Smooth muscle cell (in vitro differentiated cells): ENCODE measurements at regions not wholly inside any gene's neighbourhood (a gene's known extent, or its start where the extent isn't known, plus 50 kb on each side); places are given as distances from the start of the nearest gene placed in this dataset.

Experiments
- DNase-seq: peaks from one replicate; lab custom pipeline; 2025; ENCODE audit not compliant: unreplicated experiment; lab: John Stamatoyannopoulos, UW
- H2AFZ ChIP-seq: fragments of 200-600 bp; sonication (generic); 2 replicates; pipeline ENCODE4 v1.6.0; 2016; ENCODE audit warnings: antibody characterized with exemption, low read depth, mild to moderate bottlenecking
- H3F3A ChIP-seq: fragments of 200-600 bp; sonication (generic); 2 replicates; pipeline ENCODE4 v1.6.0; 2017; ENCODE audit warnings: antibody characterized with exemption, low read depth
- H3K27ac ChIP-seq: fragments of 200-600 bp; sonication (generic); 2 replicates; pipeline ENCODE4 v1.5.1; 2016; ENCODE audit warnings: low read depth, mild to moderate bottlenecking
- H3K27me3 ChIP-seq: fragments of 200-600 bp; sonication (generic); 2 replicates; pipeline ENCODE4 v1.6.1; 2016; ENCODE audit warnings: low read depth, mild to moderate bottlenecking
- H3K36me3 ChIP-seq: fragments of 200-600 bp; sonication (generic); 2 replicates; pipeline ENCODE4 v1.5.1; 2016; ENCODE audit warnings: low read depth
- H3K4me1 ChIP-seq: fragments of 200-600 bp; sonication (generic); 2 replicates; pipeline ENCODE4 v1.5.1; 2016; ENCODE audit warnings: low read depth
- H3K4me2 ChIP-seq: fragments of 200-600 bp; sonication (generic); 2 replicates; pipeline ENCODE4 v1.6.0; 2016; ENCODE audit warnings: mild to moderate bottlenecking
- H3K4me3 ChIP-seq: fragments of 200-600 bp; sonication (generic); 2 replicates; pipeline ENCODE4 v1.5.1; 2016; ENCODE audit warnings: mild to moderate bottlenecking
- H3K79me2 ChIP-seq: fragments of 200-600 bp; sonication (generic); 2 replicates; pipeline ENCODE4 v1.6.0; 2016; ENCODE audit warnings: low read depth, mild to moderate bottlenecking
- H3K9ac ChIP-seq: fragments of 200-600 bp; sonication (generic); 2 replicates; pipeline ENCODE4 v1.6.0; 2016; ENCODE audit warnings: low read depth
- H3K9me3 ChIP-seq: fragments of 200-600 bp; sonication (generic); replicated peaks from 2 replicates; pipeline ENCODE4 v1.5.1; 2016; ENCODE audit warnings: low read depth
- H4K20me1 ChIP-seq: fragments of 200-600 bp; sonication (generic); 2 replicates; pipeline ENCODE4 v1.6.0; 2016; ENCODE audit warnings: low read depth
- WGBS: methylation state at CpG from one replicate; pipeline ENCODE4 v1.1.7; 2016; ENCODE audit warnings: low lambda C conversion rate; 5-methylcytosine and 5-hydroxymethylcytosine counted together
- TF ChIP-seq, protein P1 (sequence below): fragments of 200-600 bp; sonication (generic); IDR thresholded peaks from 2 replicates; pipeline ENCODE4 v1.5.1; 2017; ENCODE audit warnings: borderline replicate concordance, mild to moderate bottlenecking, antibody characterized with exemption; ENCODE audit not compliant: insufficient read depth, poor library complexity, severe bottlenecking

DNA sequence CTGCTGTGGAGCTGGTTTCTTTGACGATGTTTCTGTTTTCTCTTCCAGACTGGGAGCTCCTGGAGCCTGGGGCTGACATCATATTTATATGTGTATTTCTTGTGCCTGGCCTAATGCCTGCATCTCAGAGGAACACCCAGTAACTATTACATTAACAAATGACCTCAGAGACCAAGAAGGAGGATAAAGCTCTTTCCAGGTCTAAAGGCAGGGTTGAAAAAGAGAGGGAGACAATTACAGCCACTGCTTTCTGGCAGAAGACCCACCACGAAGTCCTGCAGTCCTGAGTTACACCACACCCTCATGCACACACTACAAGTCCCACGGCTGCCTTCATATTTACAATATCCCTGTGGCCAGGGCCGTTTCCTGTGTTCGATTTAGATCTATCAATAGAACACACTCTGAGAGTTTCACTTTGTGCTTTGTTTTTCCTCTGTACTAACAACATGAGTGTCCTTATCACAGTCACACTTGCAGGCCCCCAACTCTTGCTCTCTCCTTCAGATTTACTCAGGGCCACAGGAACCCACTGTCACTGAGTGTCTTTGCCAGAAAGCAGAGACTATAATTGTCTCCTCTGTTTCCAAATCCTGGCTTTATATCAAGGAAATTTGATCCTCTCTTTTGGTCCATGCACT lies 535.5 kb downstream of the MID1IP1 start:
- TF ChIP-seq, protein P1, sequence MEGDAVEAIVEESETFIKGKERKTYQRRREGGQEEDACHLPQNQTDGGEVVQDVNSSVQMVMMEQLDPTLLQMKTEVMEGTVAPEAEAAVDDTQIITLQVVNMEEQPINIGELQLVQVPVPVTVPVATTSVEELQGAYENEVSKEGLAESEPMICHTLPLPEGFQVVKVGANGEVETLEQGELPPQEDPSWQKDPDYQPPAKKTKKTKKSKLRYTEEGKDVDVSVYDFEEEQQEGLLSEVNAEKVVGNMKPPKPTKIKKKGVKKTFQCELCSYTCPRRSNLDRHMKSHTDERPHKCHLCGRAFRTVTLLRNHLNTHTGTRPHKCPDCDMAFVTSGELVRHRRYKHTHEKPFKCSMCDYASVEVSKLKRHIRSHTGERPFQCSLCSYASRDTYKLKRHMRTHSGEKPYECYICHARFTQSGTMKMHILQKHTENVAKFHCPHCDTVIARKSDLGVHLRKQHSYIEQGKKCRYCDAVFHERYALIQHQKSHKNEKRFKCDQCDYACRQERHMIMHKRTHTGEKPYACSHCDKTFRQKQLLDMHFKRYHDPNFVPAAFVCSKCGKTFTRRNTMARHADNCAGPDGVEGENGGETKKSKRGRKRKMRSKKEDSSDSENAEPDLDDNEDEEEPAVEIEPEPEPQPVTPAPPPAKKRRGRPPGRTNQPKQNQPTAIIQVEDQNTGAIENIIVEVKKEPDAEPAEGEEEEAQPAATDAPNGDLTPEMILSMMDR: no peak
- 50% methylated on average over 5 of the region's 5 CpGs for WGBS
- Histone ChIP-seq H3K9me3 (no peaks in the 10 kb centered on the region), H4K20me1 (no peaks in the 10 kb centered on the region), H3K4me3 (no peak overlapping the region), H3K9ac (no peak overlapping the region), H3K27ac (no peak overlapping the region), H3K4me2 (no peak overlapping the region), H3K27me3 (no peaks in the 10 kb centered on the region), H3K36me3 (no peaks in the 10 kb centered on the region), H3F3A (no peaks in the 10 kb centered on the region), H2AFZ (no peak overlapping the region), H3K4me1 (no peaks in the 10 kb centered on the region), H3K79me2 (no peaks in the 10 kb centered on the region)
- DNase-seq: no peak

DNA sequence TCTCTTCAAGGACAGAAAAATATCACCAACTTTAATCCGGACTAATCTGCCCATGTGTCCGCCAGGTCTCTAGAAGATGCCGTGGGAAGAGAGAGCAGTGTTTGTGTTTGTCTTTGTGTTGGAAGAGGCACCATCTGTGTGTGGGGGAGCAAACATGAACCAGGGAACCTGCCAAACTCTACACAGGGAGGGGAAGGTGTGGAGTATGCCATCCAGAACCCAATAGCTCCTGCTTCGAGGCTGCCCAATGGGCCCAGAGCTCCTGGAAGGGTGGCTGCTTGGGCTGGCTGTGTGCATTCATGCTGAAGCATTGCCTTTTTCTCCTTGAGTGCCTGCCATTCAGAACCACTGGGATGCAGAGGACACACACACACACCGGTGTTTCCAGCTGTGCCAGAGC lies 536.2 kb downstream of the MID1IP1 start:
- Histone ChIP-seq H3K4me2 (no peak overlapping the region), H3K9me3 (no peaks in the 10 kb centered on the region), H3K27me3 (no peaks in the 10 kb centered on the region), H3K4me1 (no peaks in the 10 kb centered on the region), H2AFZ (no peak overlapping the region), H4K20me1 (no peaks in the 10 kb centered on the region), H3K9ac (no peak overlapping the region), H3K79me2 (no peaks in the 10 kb centered on the region), H3K4me3 (no peak overlapping the region), H3K36me3 (no peaks in the 10 kb centered on the region), H3K27ac (no peak overlapping the region), H3F3A (no peaks in the 10 kb centered on the region)
- 89% methylated on average over 5 of the region's 5 CpGs for WGBS
- TF ChIP-seq, protein P1: no peak
- DNase-seq: no peak

DNA sequence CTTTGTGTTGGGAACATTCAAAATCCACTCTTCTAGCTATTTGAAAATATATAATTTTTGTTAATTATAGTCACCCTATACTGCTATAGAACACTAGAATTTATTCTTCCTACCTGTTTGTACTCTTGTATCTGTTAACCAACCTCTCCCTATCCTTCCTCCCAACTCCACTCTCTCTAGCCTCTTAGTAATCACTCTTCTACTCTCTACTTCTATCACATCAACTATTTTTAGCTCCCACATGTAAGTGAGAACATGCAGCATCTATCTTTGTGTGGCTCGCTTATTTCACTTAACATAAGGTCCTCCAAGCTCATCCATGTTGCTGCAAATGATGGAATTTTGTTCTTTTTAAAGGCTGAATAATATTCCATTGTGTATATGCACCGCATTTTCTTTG lies 537.3 kb downstream of the MID1IP1 start:
- H3K4me1 ChIP-seq: no peaks in the 10 kb centered on the region
- H3K27ac ChIP-seq: no peak overlapping the region
- H3K4me3 ChIP-seq: no peak overlapping the region
- H3K9ac ChIP-seq: no peak overlapping the region
- TF ChIP-seq, protein P1: no peak
- no peaks in the 10 kb centered on the region for H3K27me3 ChIP-seq
- H4K20me1 ChIP-seq: no peaks in the 10 kb centered on the region
- no peak overlapping the region for H3K4me2 ChIP-seq
- H3K79me2 ChIP-seq: no peaks in the 10 kb centered on the region
- H3F3A ChIP-seq: no peaks in the 10 kb centered on the region
- DNase-seq: no peak
- H2AFZ ChIP-seq: no peak overlapping the region
- no peaks in the 10 kb centered on the region for H3K36me3 ChIP-seq
- H3K9me3 ChIP-seq: no peaks in the 10 kb centered on the region
- 79% methylated on average over 2 of the region's 2 CpGs for WGBS

DNA sequence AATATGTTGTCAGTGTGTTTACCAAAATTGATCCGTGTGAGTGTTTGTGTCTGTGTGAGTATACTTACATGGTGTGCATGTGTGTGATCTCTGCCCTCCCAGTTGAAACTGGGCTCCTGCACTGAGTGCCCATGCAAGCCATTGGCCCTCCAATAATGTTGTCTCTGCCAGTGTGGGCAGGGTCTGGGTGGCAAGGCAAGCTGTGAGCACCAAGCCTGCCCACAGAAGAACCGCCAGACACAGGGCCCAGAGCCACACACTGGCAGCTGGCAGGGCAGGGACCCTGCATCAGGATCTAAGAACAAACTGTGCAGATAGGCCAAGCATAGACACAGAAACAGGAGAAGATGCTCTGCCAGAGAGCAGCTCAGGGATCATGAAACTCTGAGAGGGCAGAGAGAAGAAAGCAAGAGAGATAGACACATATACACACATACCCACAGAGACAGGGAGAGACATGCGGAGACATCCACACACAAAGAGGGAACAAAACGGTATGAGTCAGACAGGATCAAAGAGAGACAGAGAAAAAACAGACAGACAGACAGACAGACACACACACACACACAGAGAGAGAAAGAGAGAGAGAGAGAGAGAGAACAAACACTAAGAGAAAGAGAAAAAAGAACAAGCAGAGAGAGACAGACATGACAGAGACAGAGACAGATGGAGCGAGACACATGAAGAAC lies 555.0 kb downstream of the MID1IP1 start:
- H2AFZ ChIP-seq: no peak overlapping the region
- H3K9me3 ChIP-seq: no peaks in the 10 kb centered on the region
- no peak overlapping the region for H3K27ac ChIP-seq
- no peak overlapping the region for H3K9ac ChIP-seq
- no peaks in the 10 kb centered on the region for H3F3A ChIP-seq
- no peaks in the 10 kb centered on the region for H3K27me3 ChIP-seq
- H4K20me1 ChIP-seq: no peaks in the 10 kb centered on the region
- H3K4me3 ChIP-seq: no peak overlapping the region
- DNase-seq: no peak
- WGBS: 71% methylated on average over 5 of the region's 5 CpGs
- no peaks in the 10 kb centered on the region for H3K4me1 ChIP-seq
- H3K36me3 ChIP-seq: no peaks in the 10 kb centered on the region
- H3K4me2 ChIP-seq: no peak overlapping the region
- TF ChIP-seq, protein P1: no peak
- no peaks in the 10 kb centered on the region for H3K79me2 ChIP-seq
